ENCODE measurements at regions not wholly inside any gene's neighbourhood (a gene's known extent, or its start where the extent isn't known, plus 50 kb on each side); places are given as distances from the start of the nearest gene placed in this dataset.

- no peaks in the 10 kb centered on the region for H3K79me2 ChIP-seq (ENCODE audit: control insufficient read depth, insufficient read depth, low read length)
- no peaks in the 10 kb centered on the region for H3K9me3 ChIP-seq (replicated peaks; ENCODE audit: control insufficient read depth, insufficient read depth, low read length)
- H3K4me1 ChIP-seq (ENCODE audit: control insufficient read depth, extremely low read depth, insufficient read depth, low read length) = peaks cover 13% of the 10 kb centered on the region
- no peak overlapping the region for H2AFZ ChIP-seq (ENCODE audit: low read depth, low read length)
- peaks cover 0 to 4% of the 10 kb centered on the region in 2 experiments for H3K36me3 ChIP-seq (ENCODE audit: control insufficient read depth in 2 of 2, extremely low read depth in 1 of 2, insufficient read depth in 2 of 2, low read length in 2 of 2)
- ChIA-PET CTCF (interaction anchor here (0.9 to 4.5 kb wide), 3 partner anchors 13 to 48 kb away, joined by 3 to 37 read pairs (median 11); no protein-coding TSS in a partner anchor), POLR2A (interaction anchor here (1.3 kb wide), 1 partner anchor 32 kb away, joined by 4 read pairs; no protein-coding TSS in a partner anchor)
- BruUV-seq (replicated peaks) = no TSS peak
- no peak overlapping the region for H3K4me2 ChIP-seq (ENCODE audit: insufficient read depth, low read length)
- H4K20me1 ChIP-seq (replicated peaks; ENCODE audit: control insufficient read depth, extremely low read depth, insufficient read depth, low read length) = no peaks in the 10 kb centered on the region
- dilution Hi-C loops (cut with MboI; ENCODE audit: extremely low pct_ligation_motif_present, low sequenced_read_pairs) (no loop called here), intact Hi-C loops (cut with micrococcal nuclease) (no loop called here)
- no peak for TF ChIP-seq JUN (IDR thresholded peaks at IDR 0.05; ENCODE audit: borderline replicate concordance, insufficient read depth, insufficient read length, low read depth)
- no peak for TF ChIP-seq MAX (IDR thresholded peaks at IDR 0.05; ENCODE audit: insufficient read depth, insufficient read length)
- no peak for TF ChIP-seq POLR2A (IDR thresholded peaks at IDR 0.05; ENCODE audit: low read depth, low read length)
- TF ChIP-seq EZH2 (IDR thresholded peaks at IDR 0.05; ENCODE audit: borderline replicate concordance, low read depth, low read length, severe bottlenecking) = no peak
- no peak for TF ChIP-seq FOS (IDR thresholded peaks at IDR 0.05; ENCODE audit: borderline replicate concordance, insufficient read depth, low read length)
- TF ChIP-seq GATA2 (IDR thresholded peaks at IDR 0.05; ENCODE audit: insufficient read depth, insufficient read length, low read depth, low read length) = no peak
- no peaks in the 10 kb centered on the region for H3K9me1 ChIP-seq (replicated peaks; ENCODE audit: control insufficient read depth, extremely low read depth, insufficient read depth, low read length)
- no peak overlapping the region for H3K27ac ChIP-seq (ENCODE audit: insufficient read depth, low read depth, low read length)
- H3K27me3 ChIP-seq (ENCODE audit: control insufficient read depth in 2 of 2, insufficient read depth in 2 of 2, low read length in 2 of 2) = no peaks in the 10 kb centered on the region
- no peak overlapping the region for H3K4me3 ChIP-seq (replicated peaks in 1 of 3; ENCODE audit: insufficient read depth in 1 of 3, low read depth in 1 of 3, low read length in 3 of 3)
- no peak for FAIRE-seq
- DNase-seq (ENCODE audit: low read depth, low spot score) = no peak
- no peak overlapping the region for H3K9ac ChIP-seq (replicated peaks; ENCODE audit: extremely low read depth, insufficient read depth, low read length)
These were observed 211.4 kb upstream of the KLF14 start for GRCh38 chr7:130945411-130945811.

- no peak overlapping the region for H3K4me3 ChIP-seq (replicated peaks in 1 of 3; ENCODE audit: insufficient read depth in 1 of 3, low read depth in 1 of 3, low read length in 3 of 3)
- no peaks in the 10 kb centered on the region for H3K27me3 ChIP-seq (ENCODE audit: control insufficient read depth in 2 of 2, insufficient read depth in 2 of 2, low read length in 2 of 2)
- peaks cover 0 to 4% of the 10 kb centered on the region in 2 experiments for H3K36me3 ChIP-seq (ENCODE audit: control insufficient read depth in 2 of 2, extremely low read depth in 1 of 2, insufficient read depth in 2 of 2, low read length in 2 of 2)
- POLR2A ChIA-PET = interaction anchor here (1.3 kb wide), 1 partner anchor 32 kb away, joined by 4 read pairs; no protein-coding TSS in a partner anchor
- intact Hi-C loops (cut with micrococcal nuclease) (no loop called here), dilution Hi-C loops (cut with MboI; ENCODE audit: extremely low pct_ligation_motif_present, low sequenced_read_pairs) (no loop called here)
- no peak overlapping the region for H3K9ac ChIP-seq (replicated peaks; ENCODE audit: extremely low read depth, insufficient read depth, low read length)
- H3K4me1 ChIP-seq (ENCODE audit: control insufficient read depth, extremely low read depth, insufficient read depth, low read length) = peaks cover 13% of the 10 kb centered on the region
- H3K4me2 ChIP-seq (ENCODE audit: insufficient read depth, low read length) = no peak overlapping the region
- H3K27ac ChIP-seq (ENCODE audit: insufficient read depth, low read depth, low read length) = no peak overlapping the region
- no peak for TF ChIP-seq EZH2 (IDR thresholded peaks at IDR 0.05; ENCODE audit: borderline replicate concordance, low read depth, low read length, severe bottlenecking)
- no peak for TF ChIP-seq MYC (IDR thresholded peaks at IDR 0.05; ENCODE audit: low read depth, low read length)
- no peak for DNase-seq (ENCODE audit: low read depth, low spot score)
- H3K79me2 ChIP-seq (ENCODE audit: control insufficient read depth, insufficient read depth, low read length) = no peaks in the 10 kb centered on the region
- H3K9me3 ChIP-seq (replicated peaks; ENCODE audit: control insufficient read depth, insufficient read depth, low read length) = no peaks in the 10 kb centered on the region
- H3K9me1 ChIP-seq (replicated peaks; ENCODE audit: control insufficient read depth, extremely low read depth, insufficient read depth, low read length) = no peaks in the 10 kb centered on the region
- no peaks in the 10 kb centered on the region for H4K20me1 ChIP-seq (replicated peaks; ENCODE audit: control insufficient read depth, extremely low read depth, insufficient read depth, low read length)
- H2AFZ ChIP-seq (ENCODE audit: low read depth, low read length) = no peak overlapping the region
- CTCF ChIA-PET = interaction anchor here (0.9 to 4.5 kb wide), 5 partner anchors 12 to 94 kb away, joined by 3 to 37 read pairs (median 4); no protein-coding TSS in a partner anchor
- no peak for FAIRE-seq
- BruUV-seq (replicated peaks) = no TSS peak
These were observed 212.1 kb upstream of the KLF14 start for GRCh38 chr7:130946114-130946513.
